GM18520 (cell line): ENCODE measurements at regions not wholly inside any gene's neighbourhood (a gene's known extent, or its start where the extent isn't known, plus 50 kb on each side); places are given as distances from the start of the nearest gene placed in this dataset.
A peak's percentile ranks its signal among the peaks of the same experiment; 100 is the strongest.

Source experiments
- ATAC-seq: cut with Tn5 transposase; IDR thresholded peaks from one replicate; pipeline ENCODE4 v1.9.1; 2021; ENCODE audit not compliant: unreplicated experiment

GRCh38 chr5:89028595-89029285 lies 145.8 kb upstream of the MEF2C start:
- ATAC-seq, result no peak

DNA sequence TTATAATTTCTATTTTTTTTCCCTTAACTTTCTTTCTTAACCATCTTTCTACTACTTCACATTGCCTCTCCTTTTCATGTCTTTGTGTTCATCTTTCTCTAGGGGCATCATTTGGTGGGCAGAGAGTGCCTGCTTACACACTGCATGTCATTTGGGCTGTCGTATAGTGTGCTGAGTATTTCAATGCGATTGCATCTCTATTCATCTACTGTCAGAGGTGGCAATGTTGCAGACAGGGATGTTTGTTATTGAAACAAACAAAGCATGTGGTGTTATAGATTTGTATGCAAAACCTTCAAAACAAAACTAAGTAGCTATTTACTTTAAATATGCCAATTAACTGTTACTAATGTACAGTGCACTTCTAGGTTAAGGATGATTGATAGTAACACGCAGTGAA lies 141.1 kb upstream of the MEF2C start:
- ATAC-seq, result no peak

DNA sequence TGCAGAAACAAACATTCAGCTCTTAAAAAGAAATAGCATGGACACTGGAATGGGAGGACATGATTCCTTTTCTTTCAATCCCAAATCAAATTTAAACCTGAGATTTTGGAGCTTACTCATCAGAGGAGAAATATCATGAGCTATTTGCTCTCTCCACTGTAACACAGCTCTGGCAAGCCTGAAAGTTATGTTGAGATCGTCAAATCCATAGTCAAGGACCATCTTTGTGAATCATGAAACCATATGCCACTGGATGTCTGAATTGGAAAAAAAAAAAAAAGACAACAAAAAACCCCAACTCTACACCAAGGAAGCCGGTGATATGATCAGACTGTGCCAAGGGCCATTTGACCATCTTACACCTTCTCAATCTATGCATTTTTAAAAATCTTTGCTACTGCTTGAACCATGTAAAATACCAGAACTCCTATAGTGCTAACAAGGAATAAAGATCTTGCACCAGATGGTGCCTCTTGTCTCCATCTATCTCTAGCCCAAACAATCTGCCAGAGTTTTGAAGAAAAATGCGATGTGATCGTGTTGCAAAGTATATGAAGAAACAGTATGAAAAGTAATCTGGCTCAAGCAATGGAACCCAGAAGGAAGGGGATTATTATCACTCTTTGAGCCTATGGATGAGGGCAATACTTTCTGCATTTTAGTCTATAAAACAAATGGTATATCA lies 138.1 kb upstream of the MEF2C start:
- no peak for ATAC-seq

- ATAC-seq, result no peak
These were observed 133.8 kb upstream of the MEF2C start for GRCh38 chr5:89016741-89017303.

GRCh38 chr5:89015409-89015808 lies 132.4 kb upstream of the MEF2C start:
- ATAC-seq, result no peak

- ATAC-seq, result no peak
These were observed 129.1 kb upstream of the MEF2C start for GRCh38 chr5:89011778-89012711.

DNA sequence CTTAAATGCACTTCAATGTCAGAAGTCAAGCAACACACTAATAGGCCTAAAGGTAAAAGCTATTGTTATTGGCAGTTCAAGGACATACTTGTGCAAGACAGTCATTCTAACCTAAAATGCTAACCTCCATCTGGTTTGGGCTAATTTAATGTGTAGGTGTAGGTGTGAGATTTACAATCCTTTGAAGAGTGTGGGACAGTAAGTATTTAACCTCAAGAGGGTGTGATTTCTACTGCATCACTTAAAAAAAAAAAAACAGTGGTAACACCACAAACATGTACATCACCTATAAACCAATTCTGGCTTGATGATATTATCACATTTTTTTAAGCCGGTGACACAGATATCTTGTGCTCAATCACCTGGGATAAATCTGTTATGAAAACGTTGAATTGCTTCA lies 127.5 kb upstream of the MEF2C start:
- ATAC-seq, result no peak

DNA sequence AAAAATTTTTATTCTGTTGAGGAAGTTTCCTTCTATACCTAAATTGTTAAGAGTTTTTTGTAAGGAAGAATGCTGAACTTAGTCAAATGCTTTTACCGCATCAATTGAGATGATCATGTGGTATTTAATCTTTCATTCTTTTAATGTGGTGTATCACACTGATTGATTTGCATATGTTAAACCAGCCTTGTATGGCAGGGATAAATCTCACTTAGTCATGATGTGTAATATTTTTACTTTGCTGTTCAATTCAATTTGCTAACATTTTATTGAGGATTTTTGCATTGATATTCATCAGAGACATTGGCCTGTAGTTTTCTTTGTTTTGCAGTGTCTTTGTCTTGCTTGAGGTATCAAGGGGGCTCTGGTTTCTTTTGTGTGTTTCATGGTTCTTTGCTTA lies 125.3 kb upstream of the MEF2C start:
- no peak for ATAC-seq

- ATAC-seq, result no peak
These were observed 123.0 kb upstream of the MEF2C start for GRCh38 chr5:89005990-89006389.

GRCh38 chr5:89004379-89004778 lies 121.4 kb upstream of the MEF2C start:
- no peak for ATAC-seq

GRCh38 chr5:89003563-89004036 lies 120.6 kb upstream of the MEF2C start:
- ATAC-seq, result no peak

- no peak for ATAC-seq
These were observed 116.9 kb upstream of the MEF2C start for GRCh38 chr5:88999853-89000252.

GRCh38 chr5:88997937-88998336 lies 115.0 kb upstream of the MEF2C start:
- ATAC-seq, result no peak

- ATAC-seq, result no peak
These were observed 101.1 kb upstream of the MEF2C start for GRCh38 chr5:88984040-88984439.

GRCh38 chr5:88979726-88980125 lies 96.7 kb upstream of the MEF2C start:
- ATAC-seq, result no peak

GRCh38 chr5:88979244-88979643 lies 96.3 kb upstream of the MEF2C start:
- peak; percentile 60 for ATAC-seq

GRCh38 chr5:88976914-88977313 lies 93.9 kb upstream of the MEF2C start:
- ATAC-seq, result no peak

GRCh38 chr5:88967633-88968585 lies 84.9 kb upstream of the MEF2C start:
- no peak for ATAC-seq

- no peak for ATAC-seq
These were observed 81.8 kb upstream of the MEF2C start for GRCh38 chr5:88964831-88965230.

- no peak for ATAC-seq
These were observed 74.0 kb upstream of the MEF2C start for GRCh38 chr5:88957013-88957412.
